HUDEP-2 (cell line): ENCODE measurements at regions not wholly inside any gene's neighbourhood (a gene's known extent, or its start where the extent isn't known, plus 50 kb on each side); places are given as distances from the start of the nearest gene placed in this dataset.
A peak's percentile ranks its signal among the peaks of the same experiment; 100 is the strongest.
"Not testable (repeated sequence)": the region's sequence is repeated elsewhere in the genome, so short reads cannot be mapped to it uniquely, and the experiment has no call there.

Source experiments
- DNase-seq, 76 experiments: peaks; one replicate each; lab custom pipeline; 2025; ENCODE audit not compliant: unreplicated experiment in 76 of 76; lab: John Stamatoyannopoulos, UW

DNA sequence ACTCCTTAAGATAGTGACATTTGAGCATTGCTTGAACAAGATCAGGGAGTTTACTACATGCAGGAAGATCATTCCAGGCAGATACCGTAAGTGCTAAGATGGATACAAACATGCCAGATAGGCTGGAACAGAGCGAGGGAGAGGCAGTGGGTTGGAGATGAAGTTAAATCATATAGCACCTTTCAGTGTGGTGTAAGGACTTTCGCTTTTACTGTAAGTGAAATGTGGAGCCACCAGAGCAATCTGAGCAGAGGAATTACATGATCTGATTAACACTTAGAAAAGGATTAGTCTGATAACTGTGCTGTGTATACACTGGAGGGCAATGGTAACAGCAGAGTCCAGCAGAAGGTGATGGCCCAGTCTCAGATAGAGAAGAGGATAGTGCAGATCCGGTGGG is 163.0 kb upstream of the SSTR1 start:
- DNase-seq, result no peak

DNA sequence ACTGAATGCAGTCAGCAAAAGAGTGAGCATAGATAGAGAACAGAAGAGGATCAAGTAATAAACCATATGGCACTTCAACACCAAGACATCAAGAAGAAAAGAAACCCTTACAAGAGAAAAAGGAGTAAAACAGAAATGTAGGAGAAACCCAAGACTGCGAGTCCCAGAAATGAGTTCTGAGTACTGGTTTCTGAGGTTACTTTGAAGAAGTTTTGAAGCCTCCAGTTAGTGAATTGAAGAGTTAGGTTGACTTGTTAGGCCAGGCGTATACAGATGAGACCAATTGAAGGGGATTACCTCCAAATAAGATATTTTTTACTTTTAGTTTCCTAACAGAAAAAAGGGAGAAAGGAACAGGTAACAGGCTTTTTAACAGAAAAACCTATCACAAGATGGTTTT is 162.2 kb upstream of the SSTR1 start:
- DNase-seq, result no peak

DNA sequence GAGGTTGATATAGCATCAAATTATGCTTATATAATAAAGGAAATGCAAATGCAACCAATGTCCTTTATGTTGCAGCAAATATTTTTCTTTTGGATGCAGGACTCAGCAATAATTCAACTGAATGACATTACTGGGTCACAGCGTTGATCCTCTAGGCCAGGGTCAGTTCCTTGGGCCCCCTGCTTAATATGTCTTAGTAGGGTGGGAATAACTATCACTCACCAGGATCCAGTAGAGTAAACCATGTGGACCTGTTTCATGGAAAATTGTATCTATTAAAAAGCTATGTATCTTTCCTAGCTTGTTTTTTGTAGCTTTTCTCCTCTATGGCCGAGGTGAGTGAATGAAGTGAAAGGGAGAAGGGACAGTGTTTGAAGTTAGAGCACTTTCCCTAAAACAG is 161.5 kb upstream of the SSTR1 start:
- DNase-seq, result no peak

DNA sequence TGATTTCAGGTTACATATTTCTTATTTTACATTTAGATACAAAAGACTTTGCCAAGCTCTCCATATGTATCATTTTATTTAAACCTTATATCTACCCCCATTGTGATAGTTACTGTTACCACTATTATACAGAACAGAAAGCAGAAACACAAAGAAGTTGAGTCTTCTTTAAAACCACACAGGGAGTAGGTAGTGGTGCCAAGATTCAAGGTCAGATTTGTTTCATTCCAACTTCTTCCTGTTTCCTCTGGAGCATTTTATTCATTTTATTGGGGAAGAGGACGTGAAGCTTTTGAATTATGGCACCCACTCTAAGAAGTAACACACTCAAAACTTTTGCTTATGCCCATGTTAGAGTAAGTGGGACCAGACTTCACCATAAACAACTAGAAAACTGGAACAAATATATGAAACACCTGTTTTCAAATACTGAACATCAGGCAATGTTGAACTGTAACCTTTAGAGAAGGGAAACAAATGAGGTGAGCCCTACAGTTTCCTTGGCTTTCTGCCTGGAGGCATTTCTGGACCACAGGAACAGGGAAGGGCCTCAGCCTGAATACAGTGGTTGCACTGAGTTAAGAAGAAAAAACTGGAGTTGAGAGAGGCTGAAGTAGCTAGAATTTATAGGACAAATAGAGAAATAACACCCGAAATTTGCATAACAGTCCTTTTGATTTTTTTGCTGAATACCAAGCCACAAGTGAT is 160.4 kb upstream of the SSTR1 start:
- no peak for DNase-seq

DNA sequence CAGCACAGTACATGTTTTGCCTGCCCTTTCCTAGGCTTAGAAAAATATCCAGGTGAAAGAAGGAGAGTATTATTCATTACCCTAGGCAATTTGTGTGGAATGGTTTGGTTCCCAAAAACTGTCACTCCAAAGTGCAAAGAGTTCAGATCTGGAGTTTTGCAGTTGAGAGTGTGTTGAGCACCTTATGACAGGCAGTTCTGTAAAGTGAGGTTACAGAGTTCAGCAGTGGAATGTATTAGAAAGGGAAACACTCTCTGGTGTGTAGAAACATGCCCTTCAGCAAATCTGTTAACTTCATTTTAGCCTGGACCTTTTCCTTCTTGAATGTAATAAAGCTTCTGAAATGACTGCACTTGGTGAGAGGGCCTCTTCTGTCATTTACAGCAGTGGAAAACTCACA is 154.0 kb upstream of the SSTR1 start:
- DNase-seq, result no peak

DNA sequence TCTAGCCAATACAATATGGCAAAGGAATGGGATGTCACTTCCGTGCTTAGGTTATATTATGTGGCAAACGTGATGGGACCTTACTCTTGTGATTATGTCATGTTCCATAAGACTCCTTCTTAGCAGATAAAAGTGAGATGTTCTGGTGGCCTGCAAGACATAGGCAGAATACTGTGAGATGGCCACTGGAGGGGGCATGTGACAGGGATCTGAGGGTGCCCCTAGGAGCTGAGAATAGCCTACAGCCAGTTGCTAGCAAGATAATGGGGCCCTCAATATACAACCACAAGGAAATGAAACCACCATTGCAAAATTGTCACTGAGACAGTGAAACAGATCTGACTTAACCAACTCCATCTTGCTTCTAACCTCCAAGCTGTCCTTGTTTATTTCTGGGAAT is 151.4 kb upstream of the SSTR1 start:
- DNase-seq, result no peak

DNA sequence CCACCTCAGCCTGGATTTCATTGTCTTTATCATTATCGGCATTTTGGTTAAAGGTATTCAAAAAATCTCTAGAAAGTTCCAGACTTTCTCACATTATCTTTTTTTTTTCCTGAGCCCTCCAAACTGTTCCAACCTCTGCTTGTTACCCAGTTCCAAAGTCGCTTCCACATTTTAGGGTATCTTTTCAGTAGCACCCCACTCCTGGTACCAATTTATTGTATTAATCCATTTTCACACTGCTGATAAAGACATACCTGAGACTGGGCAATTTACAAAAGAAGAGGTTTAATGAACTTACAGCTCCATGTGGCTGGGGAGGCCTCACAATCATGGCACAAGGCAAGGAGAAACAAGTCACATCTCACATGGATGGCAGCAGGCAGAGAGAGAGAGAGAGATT is 145.5 kb upstream of the SSTR1 start:
- DNase-seq, result not testable (repeated sequence)

DNA sequence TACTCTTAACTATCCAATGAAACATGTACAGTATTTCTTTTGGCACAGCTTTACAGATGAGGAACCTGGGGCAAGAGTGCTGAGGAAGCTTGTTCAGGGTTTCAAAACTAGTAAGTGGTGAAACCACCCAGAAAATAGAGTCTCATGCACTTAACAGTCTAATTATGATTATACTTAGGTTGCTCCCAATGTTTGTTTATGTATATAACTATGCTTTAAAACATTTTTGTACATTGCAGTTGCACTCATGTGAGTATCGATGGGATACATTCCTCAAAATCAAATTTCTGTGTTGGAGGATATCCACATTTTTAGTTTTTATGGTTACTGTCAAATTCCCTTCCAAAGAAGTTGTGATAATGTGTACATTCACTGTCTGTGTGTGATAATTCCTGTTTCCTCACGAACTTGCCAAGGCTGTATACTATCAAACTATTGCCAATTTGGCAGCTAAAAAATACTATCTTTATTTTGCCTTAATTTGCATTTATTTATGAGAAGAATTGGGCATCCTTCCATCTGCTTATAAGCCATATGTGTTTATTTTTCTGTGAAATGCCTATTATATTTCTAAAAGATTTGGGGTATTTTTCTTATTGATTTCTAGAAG is 143.9 kb upstream of the SSTR1 start:
- DNase-seq, result no peak

DNA sequence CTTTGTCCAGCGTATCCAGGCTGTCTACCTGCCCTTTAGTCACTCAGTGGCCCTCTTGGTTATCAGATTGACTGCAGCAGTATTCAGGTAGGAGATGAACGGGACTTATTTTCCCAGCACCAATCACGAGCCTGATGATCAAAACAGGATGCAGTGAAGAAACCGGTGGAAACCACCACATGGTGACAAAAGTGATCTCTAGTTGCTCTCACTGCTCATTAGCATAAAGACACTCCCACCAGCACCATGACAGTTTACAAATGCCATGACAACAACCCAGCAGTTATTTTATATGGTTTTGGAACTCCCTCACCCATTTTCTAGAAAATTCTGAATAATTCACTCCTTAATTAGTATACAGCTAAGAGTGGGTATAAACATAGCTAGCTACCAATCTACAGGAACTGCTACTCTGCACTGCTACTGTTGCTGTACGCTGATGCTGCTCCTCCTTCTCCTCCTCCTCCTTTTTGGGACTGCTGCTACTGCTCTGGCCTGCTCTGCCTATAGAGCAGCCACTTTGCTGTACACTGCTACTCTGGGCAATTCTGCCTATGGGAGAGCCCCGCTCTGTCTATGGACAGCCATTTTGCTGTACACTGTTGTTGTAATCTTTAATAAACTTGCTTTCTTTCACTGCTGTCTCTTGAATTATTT is 142.5 kb upstream of the SSTR1 start:
- peak in 1 of 76 experiments; percentile 12 for DNase-seq

DNA sequence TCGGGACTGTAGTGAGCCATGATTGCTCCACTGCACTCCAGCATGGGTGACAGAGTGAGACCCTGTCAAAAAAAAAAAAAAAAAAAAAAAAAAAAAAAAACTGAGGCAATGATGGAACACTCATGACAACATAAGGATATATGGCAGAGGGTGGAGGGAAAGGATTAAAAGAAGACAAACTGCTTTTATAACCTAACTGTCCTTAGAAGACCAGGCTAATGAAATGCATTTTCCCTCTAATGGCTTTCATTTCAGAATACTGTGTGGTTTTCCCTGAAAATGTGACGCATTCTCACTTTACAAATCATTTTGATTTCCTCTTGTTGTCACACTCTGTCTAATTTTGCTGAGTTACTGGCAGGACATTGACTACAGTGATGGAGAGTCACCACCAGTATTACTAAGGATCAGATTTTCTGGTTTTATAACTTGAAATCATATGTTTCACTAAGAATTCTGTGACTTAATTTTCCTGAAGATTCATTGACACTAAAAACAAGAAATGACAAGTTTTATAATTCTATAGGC is 137.6 kb upstream of the SSTR1 start:
- DNase-seq, result no peak

DNA sequence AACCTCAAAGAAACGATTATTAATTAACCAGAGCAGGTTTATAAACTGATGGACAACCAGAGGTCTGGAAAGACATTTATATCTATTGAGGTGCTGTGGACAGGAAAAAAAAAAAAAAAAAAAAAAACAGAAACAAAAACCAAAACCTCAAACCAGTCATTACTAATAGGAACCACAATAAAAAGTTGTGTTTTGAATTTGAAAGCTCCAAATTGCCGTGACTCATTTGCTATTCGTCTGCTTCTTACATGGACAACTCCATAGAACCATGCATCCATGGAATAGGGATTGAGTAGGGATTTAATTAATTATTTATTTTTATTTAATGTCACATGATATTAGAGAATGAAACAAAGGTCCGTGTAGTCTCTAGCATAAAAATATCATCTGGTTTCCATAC is 134.1 kb upstream of the SSTR1 start:
- DNase-seq, result no peak

DNA sequence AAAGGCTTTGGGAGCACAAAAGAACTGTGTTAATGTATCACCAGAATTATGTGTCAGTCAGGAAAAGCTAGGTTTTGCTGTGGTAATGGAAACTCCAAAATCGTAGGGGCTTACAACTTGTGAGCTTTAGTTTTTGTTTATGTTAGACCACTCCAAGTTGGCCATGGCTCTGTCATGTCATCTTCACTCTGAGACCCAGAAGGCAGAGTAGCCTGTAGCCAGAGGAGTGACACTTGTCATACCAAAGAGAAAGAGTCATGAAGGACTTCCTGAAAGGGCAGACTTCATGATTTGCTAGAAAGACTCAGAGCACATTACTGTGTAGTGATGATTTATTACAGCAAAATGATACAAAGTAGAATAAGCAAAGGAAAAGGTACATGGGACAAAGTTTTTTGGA is 133.6 kb upstream of the SSTR1 start:
- DNase-seq, result no peak

DNA sequence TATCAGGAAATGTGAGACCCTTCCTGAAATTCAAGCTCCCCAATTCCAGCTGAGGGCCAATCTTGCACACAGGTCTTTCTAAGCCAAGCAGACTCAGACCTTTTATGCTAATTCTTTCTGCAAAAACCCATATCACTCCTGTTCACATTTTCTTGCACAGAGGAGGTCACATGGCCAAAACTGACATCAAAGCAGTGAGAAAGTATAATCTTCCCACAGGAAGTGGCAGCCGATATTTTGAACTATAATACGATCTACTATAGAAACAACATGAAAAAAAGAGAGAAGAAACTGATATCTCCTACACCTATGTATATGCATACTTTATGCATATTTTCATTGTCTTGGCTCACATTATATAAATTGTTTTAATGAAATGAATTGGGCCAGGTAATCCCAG is 132.9 kb upstream of the SSTR1 start:
- DNase-seq, result no peak

DNA sequence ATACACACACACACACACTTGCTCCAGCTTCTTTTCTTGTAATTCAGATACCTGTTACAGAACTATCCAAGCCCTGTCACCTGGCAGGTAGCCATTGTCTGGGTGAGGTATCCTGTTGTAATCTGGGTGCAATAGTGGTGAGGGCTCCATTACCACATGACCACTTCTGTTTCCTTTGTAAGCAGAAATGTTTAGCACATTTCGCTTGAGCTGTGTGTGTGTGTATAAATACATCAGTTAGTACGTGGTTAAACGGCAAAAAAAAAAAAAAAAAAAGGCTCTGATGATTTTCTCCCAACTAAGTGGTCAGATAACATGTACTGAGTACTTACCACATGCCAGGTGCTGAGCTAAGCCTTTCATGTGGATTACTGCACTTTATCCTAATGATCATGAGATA is 129.3 kb upstream of the SSTR1 start:
- DNase-seq, result no peak

DNA sequence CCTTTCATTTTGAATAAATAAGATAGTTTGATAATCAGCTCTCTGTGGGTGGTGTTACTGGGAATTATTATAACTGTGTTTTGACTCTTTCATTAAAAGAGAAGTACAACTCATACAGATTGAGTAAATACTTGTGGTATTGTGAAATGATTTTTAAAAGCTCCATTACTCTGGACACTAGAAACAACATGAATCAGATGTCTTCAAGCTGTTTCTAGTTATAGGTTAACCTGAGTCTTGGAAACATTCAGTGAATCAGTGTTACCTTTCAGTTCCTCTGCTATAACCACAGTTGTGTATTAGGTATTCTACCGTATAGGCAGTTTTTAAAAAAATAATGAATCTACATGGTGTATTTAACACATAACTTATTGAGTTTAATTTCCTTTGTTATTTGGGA is 128.4 kb upstream of the SSTR1 start:
- DNase-seq, result no peak

DNA sequence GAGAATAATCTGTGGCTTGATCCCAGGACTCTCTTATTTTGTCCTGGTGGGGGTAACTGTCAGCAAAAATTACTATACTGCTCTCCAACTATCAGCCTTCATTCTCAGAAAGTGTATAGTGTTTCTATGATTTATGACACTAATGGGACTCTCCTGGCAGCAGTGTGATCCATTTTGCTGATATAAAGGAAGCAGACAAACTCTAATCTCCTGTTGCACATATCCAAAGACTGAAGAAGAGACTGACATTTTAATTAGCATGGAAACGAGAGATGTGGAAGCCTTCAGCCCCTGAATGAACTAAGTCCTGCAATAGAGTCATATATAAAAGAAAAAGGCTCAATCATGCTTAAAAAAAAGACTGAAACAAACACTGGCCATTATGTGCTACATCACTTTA is 127.8 kb upstream of the SSTR1 start:
- no peak for DNase-seq

DNA sequence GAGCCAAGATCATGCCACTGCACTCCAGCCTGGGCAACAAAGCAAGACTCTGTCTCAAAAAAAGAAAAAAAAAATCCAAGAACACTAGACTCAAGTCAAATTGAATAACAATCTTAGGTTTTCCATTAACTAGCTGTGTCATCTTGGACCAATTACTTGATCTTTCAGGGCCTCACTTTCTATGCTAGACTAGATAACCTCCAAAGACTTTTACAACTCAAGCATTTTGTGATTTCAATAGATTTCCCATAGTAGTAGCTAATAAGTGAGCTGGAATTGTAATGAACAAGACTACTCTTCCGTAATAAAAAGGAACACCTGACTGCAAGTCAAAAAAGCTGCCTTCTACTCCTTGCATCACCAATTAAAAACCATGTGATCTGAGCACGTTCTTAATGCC is 127.0 kb upstream of the SSTR1 start:
- DNase-seq, result no peak

DNA sequence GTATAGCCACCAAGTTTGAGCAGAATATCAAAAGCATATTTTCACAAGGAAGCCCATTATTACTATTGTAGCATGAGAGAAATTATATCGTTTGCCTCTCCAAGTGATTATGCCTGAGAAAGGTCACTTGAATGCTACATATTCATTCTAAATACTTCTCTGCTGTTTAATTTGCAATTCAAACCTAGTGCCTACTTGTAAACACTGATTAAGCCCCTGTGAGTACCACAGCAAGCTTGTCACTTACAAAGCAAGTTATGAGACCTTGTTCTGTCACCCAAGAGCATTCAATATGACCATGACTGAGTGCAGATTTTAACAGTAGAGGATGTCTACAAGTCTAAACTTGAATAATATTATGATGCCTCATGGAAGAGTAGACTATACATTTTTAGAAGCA is 124.7 kb upstream of the SSTR1 start:
- DNase-seq, result no peak

DNA sequence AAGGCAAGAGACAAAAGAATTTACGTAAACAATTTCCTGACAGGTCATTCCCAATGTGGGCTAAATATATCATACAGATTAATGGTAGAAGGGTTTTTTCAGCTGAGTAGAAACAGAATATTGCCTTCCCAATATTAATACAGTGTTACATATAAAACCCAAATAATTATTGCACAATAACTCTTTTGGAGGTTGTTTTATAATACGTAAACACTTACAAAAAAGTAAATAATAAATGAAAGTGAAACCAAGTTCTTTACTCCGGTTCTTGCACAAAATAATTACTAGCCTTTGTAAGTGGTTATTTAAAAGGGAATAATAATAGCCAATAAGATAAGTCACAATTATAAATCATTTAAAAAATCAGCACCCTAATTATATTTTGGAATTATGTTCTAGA is 118.6 kb upstream of the SSTR1 start:
- no peak for DNase-seq

DNA sequence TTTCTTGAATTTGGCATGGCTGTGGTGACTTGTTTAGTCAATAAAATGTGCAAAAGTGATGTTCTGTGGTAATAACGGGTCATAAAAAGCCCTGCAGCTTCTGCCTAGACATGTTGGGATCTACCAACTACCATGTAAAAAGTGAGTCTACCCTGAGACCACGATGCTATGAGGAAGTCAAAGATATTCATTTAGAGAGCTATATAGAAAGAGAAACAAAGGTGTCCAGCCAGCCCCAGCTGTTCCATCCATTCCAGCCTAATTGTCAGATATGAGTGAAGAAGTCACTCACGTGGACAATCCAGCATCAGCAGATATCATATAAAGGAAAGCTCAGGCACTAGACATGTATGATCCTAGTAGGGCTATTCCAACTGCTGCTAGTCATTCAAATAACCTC is 117.2 kb upstream of the SSTR1 start:
- no peak for DNase-seq

DNA sequence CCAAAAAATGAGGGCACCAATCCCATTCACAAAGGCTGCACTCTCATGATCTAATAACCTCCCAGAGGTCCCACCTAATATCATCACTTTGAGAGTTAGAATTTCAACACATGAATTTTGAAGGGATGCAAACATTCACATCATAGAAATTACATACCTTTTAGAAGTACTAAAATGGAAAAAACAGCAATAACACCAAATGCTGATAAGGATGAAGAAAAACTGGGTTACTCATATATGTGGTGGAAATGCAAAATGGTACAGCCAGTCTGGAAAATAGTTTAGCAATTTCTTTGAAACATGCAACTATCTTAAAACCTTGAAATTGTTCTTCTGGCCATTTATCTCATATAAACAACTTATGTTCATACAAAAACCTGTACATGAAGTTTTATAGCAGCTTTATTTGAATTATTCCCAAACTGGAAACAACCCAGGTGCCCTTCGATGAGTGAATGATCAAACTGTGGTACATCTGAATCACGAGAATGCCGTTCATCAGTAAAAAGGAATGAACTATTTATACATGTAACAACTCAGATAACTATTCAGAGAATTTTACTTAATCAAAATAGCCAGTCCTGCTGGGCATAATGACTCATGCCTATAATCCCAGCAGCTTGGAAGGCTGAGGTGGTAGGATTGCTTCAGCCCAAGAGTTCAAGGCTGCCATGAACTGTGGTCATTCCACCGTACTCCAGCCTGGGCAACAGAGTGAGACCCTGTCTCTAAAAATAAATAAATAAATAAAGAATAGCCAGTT is 109.4 kb upstream of the SSTR1 start:
- no peak for DNase-seq
